H9 (cell line): ENCODE measurements at regions not wholly inside any gene's neighbourhood (a gene's known extent, or its start where the extent isn't known, plus 50 kb on each side); places are given as distances from the start of the nearest gene placed in this dataset.
A peak's percentile ranks its signal among the peaks of the same experiment; 100 is the strongest.

ENCODE experiments used
- DNase-seq: peaks from one replicate; pipeline ENCODE4 v3.0.0-alpha.2; 2017
- H2AFZ ChIP-seq: one replicate; pipeline ENCODE4 v1.6.1; 2013; ENCODE audit warnings: mild to moderate bottlenecking, low read length, control low read depth, moderate library complexity
- H2AK5ac ChIP-seq: 2 replicates; pipeline ENCODE4 v1.6.1; 2013; ENCODE audit warnings: low read length, control low read depth, mixed read lengths; ENCODE audit not compliant: insufficient read length
- H2BK120ac ChIP-seq: one replicate; pipeline ENCODE4 v1.6.1; 2013; ENCODE audit warnings: low read depth, mild to moderate bottlenecking, low read length, control low read depth, inconsistent platforms; ENCODE audit not compliant: poor library complexity, severe bottlenecking
- H2BK12ac ChIP-seq: 2 replicates; pipeline ENCODE4 v1.6.1; 2013; ENCODE audit warnings: low read length, control low read depth, mixed read lengths, low read depth; ENCODE audit not compliant: insufficient read length
- H2BK15ac ChIP-seq: 2 replicates; pipeline ENCODE4 v1.6.1; 2013; ENCODE audit warnings: low read depth, low read length, control low read depth
- H2BK20ac ChIP-seq: one replicate; pipeline ENCODE4 v1.6.1; 2013; ENCODE audit warnings: low read depth, mild to moderate bottlenecking, low read length, control low read depth, inconsistent platforms; ENCODE audit not compliant: poor library complexity, severe bottlenecking
- H2BK5ac ChIP-seq: 2 replicates; pipeline ENCODE4 v1.6.1; 2013; ENCODE audit warnings: low read length, control low read depth, mixed read lengths; ENCODE audit not compliant: insufficient read length
- H3K14ac ChIP-seq: 2 replicates; pipeline ENCODE4 v1.6.1; 2013; ENCODE audit warnings: low read length, control low read depth; ENCODE audit not compliant: insufficient read depth
- H3K18ac ChIP-seq: 2 replicates; pipeline ENCODE4 v1.6.1; 2013; ENCODE audit warnings: low read depth, mild to moderate bottlenecking, mixed read lengths, low read length, control low read depth; ENCODE audit not compliant: insufficient read length
- H3K23ac ChIP-seq: 2 replicates; pipeline ENCODE4 v1.6.1; 2013; ENCODE audit warnings: low read length, control low read depth, mixed read lengths, low read depth; ENCODE audit not compliant: insufficient read length
- H3K23me2 ChIP-seq: 2 replicates; pipeline ENCODE4 v1.6.1; 2013; ENCODE audit warnings: low read depth, mild to moderate bottlenecking, mixed read lengths, low read length, control low read depth; ENCODE audit not compliant: insufficient read length, poor library complexity, severe bottlenecking
- H3K27ac ChIP-seq: 2 replicates; pipeline ENCODE4 v1.5.1; 2013; ENCODE audit warnings: low read length, control low read depth, mixed read lengths, low read depth; ENCODE audit not compliant: insufficient read length
- H3K27me3 ChIP-seq: 2 replicates; pipeline ENCODE4 v1.6.1; 2013; ENCODE audit warnings: low read length, control low read depth, inconsistent platforms; ENCODE audit not compliant: insufficient read depth
- H3K4ac ChIP-seq: 2 replicates; pipeline ENCODE4 v1.6.1; 2013; ENCODE audit warnings: low read depth, mild to moderate bottlenecking, control low read depth, inconsistent platforms, low read length, moderate library complexity
- H3K4me1 ChIP-seq: 2 replicates; pipeline ENCODE4 v1.6.1; 2013; ENCODE audit warnings: low read length, control low read depth, inconsistent platforms; ENCODE audit not compliant: insufficient read depth
- H3K4me2 ChIP-seq: 2 replicates; pipeline ENCODE4 v1.6.1; 2013; ENCODE audit warnings: low read length, control low read depth, mixed read lengths; ENCODE audit not compliant: insufficient read length, insufficient read depth
- H3K56ac ChIP-seq: 2 replicates; pipeline ENCODE4 v1.6.1; 2013; ENCODE audit warnings: low read depth, mild to moderate bottlenecking, mixed read lengths, low read length, control low read depth; ENCODE audit not compliant: insufficient read length
- H3K79me1 ChIP-seq: 2 replicates; pipeline ENCODE4 v1.6.1; 2013; ENCODE audit warnings: low read depth, mild to moderate bottlenecking, moderate library complexity, low read length, control low read depth, inconsistent platforms; ENCODE audit not compliant: insufficient read depth, poor library complexity, severe bottlenecking
- H3K79me2 ChIP-seq: 2 replicates; pipeline ENCODE4 v1.6.1; 2013; ENCODE audit warnings: low read length, control low read depth, inconsistent platforms; ENCODE audit not compliant: insufficient read depth
- H3K9ac ChIP-seq: 2 replicates; pipeline ENCODE4 v1.6.1; 2013; ENCODE audit warnings: low read length, control low read depth, mixed read lengths; ENCODE audit not compliant: insufficient read length; ENCODE audit errors: extremely low read depth
- H3K9me3 ChIP-seq: one replicate; pipeline ENCODE4 v1.6.1; 2013; ENCODE audit warnings: low read depth, low read length, inconsistent platforms; ENCODE audit not compliant: control insufficient read depth
- H3T11ph ChIP-seq: one replicate; pipeline ENCODE4 v1.6.1; 2013; ENCODE audit warnings: mild to moderate bottlenecking, low read length, control low read depth, inconsistent platforms
- H4K20me1 ChIP-seq: one replicate; pipeline ENCODE4 v1.6.1; 2013; ENCODE audit not compliant: control insufficient read depth, insufficient read length, insufficient read depth
- H4K5ac ChIP-seq: 2 replicates; pipeline ENCODE4 v1.6.1; 2013; ENCODE audit warnings: low read depth, mild to moderate bottlenecking, mixed read lengths, low read length, control low read depth; ENCODE audit not compliant: insufficient read length
- H4K8ac ChIP-seq: replicated peaks from 2 replicates; pipeline ENCODE4 v1.6.1; 2013; ENCODE audit warnings: low read length, control low read depth, mixed read lengths, low read depth; ENCODE audit not compliant: insufficient read length
- H4K91ac ChIP-seq: 2 replicates; pipeline ENCODE4 v1.6.1; 2013; ENCODE audit warnings: low read depth, mild to moderate bottlenecking, moderate library complexity, mixed read lengths, low read length, control low read depth; ENCODE audit not compliant: insufficient read length
- H3K27ac Mint-ChIP-seq, 3 experiments: 2 replicates in 2 of 3; 3 replicates in 1 of 3; pipeline ENCODE4 v1.8.0; 2020 to 2021; ENCODE audit warnings: mixed read lengths in 3 of 3, mild to moderate bottlenecking in 1 of 3, moderate library complexity in 1 of 3
- H3K27me3 Mint-ChIP-seq: 2 replicates; pipeline ENCODE4 v1.8.0; 2021; ENCODE audit warnings: low read depth, mild to moderate bottlenecking, moderate library complexity, mixed read lengths
- H3K36me3 Mint-ChIP-seq, 3 experiments: 2 replicates in 2 of 3; 3 replicates in 1 of 3; pipeline ENCODE4 v1.8.0; 2020 to 2021; ENCODE audit warnings: low read depth in 3 of 3, mixed read lengths in 3 of 3; ENCODE audit not compliant: insufficient read depth in 1 of 3
- H3K4me1 Mint-ChIP-seq, 2 experiments: 2 replicates each; pipeline ENCODE4 v1.8.0; 2020; ENCODE audit warnings: mixed read lengths in 2 of 2
- H3K4me3 Mint-ChIP-seq, 2 experiments: 2 replicates in 1 of 2; 3 replicates in 1 of 2; pipeline ENCODE4 v1.8.0; 2020 to 2021; ENCODE audit warnings: mild to moderate bottlenecking in 2 of 2, mixed read lengths in 2 of 2, moderate library complexity in 1 of 2
- H3K9me3 Mint-ChIP-seq, 2 experiments: 2 replicates in 1 of 2; 3 replicates in 1 of 2; pipeline ENCODE4 v1.8.0; 2020; ENCODE audit warnings: mild to moderate bottlenecking in 2 of 2, mixed read lengths in 2 of 2, moderate library complexity in 1 of 2
- CTCF ChIP-seq: fragments of 200-600 bp; sonication (generic); conservative IDR thresholded peaks from 3 replicates; pipeline ENCODE4 v1.8.0; 2021; ENCODE audit warnings: antibody characterized with exemption, mild to moderate bottlenecking
- WGBS: extraction: QIAGEN DNeasy Blood & Tissue Kit; methylation state at CpG from one replicate; pipeline ENCODE4 v1.1.7; 2013; ENCODE audit warnings: missing lambda C conversion rate, low lambda C conversion rate, mixed read lengths; ENCODE audit not compliant: insufficient read length; ENCODE audit errors: extremely low coverage; 5-methylcytosine and 5-hydroxymethylcytosine counted together

GRCh38 chr2:58957188-58957840, 716.2 kb upstream of the FANCL start:
- Histone ChIP-seq H3K18ac (no peak overlapping the region), H3K9ac (no peak overlapping the region), H4K20me1 (no peaks in the 10 kb centered on the region), H3K4me1 (peaks cover 22% of the 10 kb centered on the region), H3K4ac (no peak overlapping the region), H3K56ac (no peak overlapping the region), H3K79me1 (no peaks in the 10 kb centered on the region), H3K14ac (0 out of 2 replicates have a peak overlapping the region, but pooled peaks have one; percentile 16), H3K4me2 (no peak overlapping the region), H3K23ac (no peak overlapping the region), H3T11ph (no peak overlapping the region), H4K5ac (no peak overlapping the region), H2BK12ac (no peak overlapping the region), H3K27ac (no peak overlapping the region), H4K8ac (no peak overlapping the region), H2BK120ac (no peak overlapping the region), H2AK5ac (no peak overlapping the region), H2AFZ (no peak overlapping the region), H2BK20ac (no peak overlapping the region), H3K79me2 (no peaks in the 10 kb centered on the region), H2BK5ac (no peak overlapping the region), H3K9me3 (no peaks in the 10 kb centered on the region), H4K91ac (no peak overlapping the region), H3K27me3 (no peaks in the 10 kb centered on the region), H2BK15ac (no peak overlapping the region), H3K23me2 (no peaks in the 10 kb centered on the region)
- no peaks in the 10 kb centered on the region for H3K9me3 Mint-ChIP-seq
- no peak for DNase-seq
- no peak overlapping the region for H3K27ac Mint-ChIP-seq
- H3K27me3 Mint-ChIP-seq, result no peaks in the 10 kb centered on the region
- H3K4me1 Mint-ChIP-seq, result peaks cover 42 to 43% of the 10 kb centered on the region in 2 experiments
- H3K36me3 Mint-ChIP-seq, result no peaks in the 10 kb centered on the region
- WGBS, result no CpG with 5 or more reads among the region's 4 CpGs
- no peak for TF ChIP-seq CTCF
- H3K4me3 Mint-ChIP-seq, result no peak overlapping the region
